ENCODE measurements at regions not wholly inside any gene's neighbourhood (a gene's known extent, or its start where the extent isn't known, plus 50 kb on each side); places are given as distances from the start of the nearest gene placed in this dataset.

DNA sequence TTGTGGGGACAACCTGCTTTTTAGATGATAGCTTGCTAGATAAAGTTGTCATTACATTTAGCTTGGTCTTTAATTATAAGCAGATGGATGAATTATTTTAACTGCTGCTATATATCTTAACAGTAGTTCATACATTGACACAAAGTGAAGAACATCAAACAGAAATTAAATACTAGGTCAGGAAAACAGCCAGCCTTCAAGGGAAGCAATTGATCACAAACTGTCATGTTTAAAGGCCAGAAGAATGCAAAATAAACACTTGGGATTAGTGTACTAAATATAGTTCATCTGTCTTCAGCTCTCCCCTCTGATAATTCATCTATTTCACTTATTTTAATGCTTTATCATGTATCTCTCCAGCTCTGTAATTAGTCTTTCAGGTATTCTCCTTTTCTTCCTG, 225.1 kb upstream of the FERMT1 start:
- no peak overlapping the region for H2BK12ac ChIP-seq (ENCODE audit: low read depth, low read length)
- POLR2A ChIA-PET (ENCODE audit: partially characterized antibody), result no interaction called here
- no peak overlapping the region for H2BK120ac ChIP-seq (replicated peaks; ENCODE audit: low read depth, low read length)
- H3K27ac ChIP-seq (ENCODE audit: low read depth, low read length), result no peak overlapping the region
- no peaks in the 10 kb centered on the region for H3K9me3 ChIP-seq (ENCODE audit: insufficient read depth in 2 of 2, low read depth in 1 of 2, low read length in 1 of 2)
- no peak overlapping the region for H3K56ac ChIP-seq (replicated peaks; ENCODE audit: insufficient read length, low read depth, low read length)
- H2BK20ac ChIP-seq (ENCODE audit: low read length), result no peak overlapping the region
- H4K91ac ChIP-seq (replicated peaks; ENCODE audit: insufficient read length, low read length), result no peak overlapping the region
- no peak overlapping the region for H4K8ac ChIP-seq (ENCODE audit: extremely low read depth, insufficient read depth, low read length)
- H3K27me3 ChIP-seq (replicated peaks in 1 of 4; ENCODE audit: control insufficient read depth in 3 of 4, extremely low read depth in 1 of 4, insufficient read depth in 3 of 4, low read length in 3 of 4), result no peaks in the 10 kb centered on the region
- H3K4me1 ChIP-seq (replicated peaks in 1 of 4; ENCODE audit: control insufficient read depth in 3 of 4, insufficient read depth in 4 of 4, low read length in 3 of 4), result no peaks in the 10 kb centered on the region
- no peaks in the 10 kb centered on the region for H3K23me2 ChIP-seq (ENCODE audit: low read depth, low read length)
- H3K9ac ChIP-seq (replicated peaks in 1 of 4; ENCODE audit: extremely low read depth in 1 of 4, low read depth in 3 of 4, low read length in 3 of 4), result no peak overlapping the region
- H3K4me3 ChIP-seq (ENCODE audit: extremely low read depth in 1 of 4, insufficient read depth in 2 of 4, low read depth in 3 of 4, low read length in 4 of 4), result no peak overlapping the region
- no peak overlapping the region for H2BK15ac ChIP-seq (ENCODE audit: low read length)
- DNase-seq (ENCODE audit: low read depth in 1 of 2, low spot score in 2 of 2), result no peak
- H4K5ac ChIP-seq (ENCODE audit: insufficient read length, low read depth, low read length), result no peak overlapping the region
- H3K14ac ChIP-seq (ENCODE audit: insufficient read length), result no peak overlapping the region
- no peak overlapping the region for H2AFZ ChIP-seq (ENCODE audit: low read length)
- no peak overlapping the region for H3K4ac ChIP-seq (replicated peaks; ENCODE audit: insufficient read length, low read depth, low read length)
- no peaks in the 10 kb centered on the region for H4K20me1 ChIP-seq (replicated peaks in 1 of 2; ENCODE audit: control insufficient read depth in 1 of 2, insufficient read depth in 2 of 2, low read length in 2 of 2)
- H3K36me3 ChIP-seq (ENCODE audit: control insufficient read depth in 2 of 4, insufficient read depth in 4 of 4, low read length in 3 of 4), result no peaks in the 10 kb centered on the region
- CTCF ChIA-PET (ENCODE audit: partially characterized antibody), result no interaction called here
- H3K79me2 ChIP-seq (ENCODE audit: control insufficient read depth in 1 of 2, insufficient read depth in 2 of 2, low read length in 2 of 2), result no peaks in the 10 kb centered on the region
- H3K18ac ChIP-seq (ENCODE audit: extremely low read depth, low read length), result no peak overlapping the region
- no peak overlapping the region for H3K23ac ChIP-seq (ENCODE audit: insufficient read length)
- no peak for FAIRE-seq
- H2AK5ac ChIP-seq (ENCODE audit: low read depth, low read length), result no peak overlapping the region
- H3K4me2 ChIP-seq (ENCODE audit: insufficient read depth in 1 of 2, low read depth in 2 of 2, low read length in 2 of 2), result no peak overlapping the region
- H3K79me1 ChIP-seq (ENCODE audit: low read depth, low read length), result no peaks in the 10 kb centered on the region
- H2BK5ac ChIP-seq (ENCODE audit: low read depth, low read length), result no peak overlapping the region
- TF ChIP-seq SUZ12 (IDR thresholded peaks at IDR 0.05; ENCODE audit: low read length) (no peak), TAF1 (IDR thresholded peaks at IDR 0.05; ENCODE audit: low read depth, low read length) (no peak), USF2 (IDR thresholded peaks at IDR 0.05; ENCODE audit: low read length) (no peak), POLR2A (IDR thresholded peaks at IDR 0.05; ENCODE audit: control extremely low read depth in 1 of 2, low read depth in 2 of 2, low read length in 2 of 2) (no peak), SIX5 (IDR thresholded peaks at IDR 0.05; ENCODE audit: low read depth, low read length) (no peak), BCL11A (IDR thresholded peaks at IDR 0.05; ENCODE audit: low read depth in 2 of 2, low read length in 2 of 2) (no peak), CBX8 (IDR thresholded peaks at IDR 0.05; ENCODE audit: borderline replicate concordance, low read depth, low read length) (no peak), TEAD4 (IDR thresholded peaks at IDR 0.05; ENCODE audit: low read depth, low read length) (no peak), JUN (IDR thresholded peaks at IDR 0.05; ENCODE audit: low read depth, low read length) (no peak), SP1 (IDR thresholded peaks at IDR 0.05; ENCODE audit: low read depth, low read length) (no peak), CHD2 (IDR thresholded peaks at IDR 0.05; ENCODE audit: low read length) (no peak), KDM5A (IDR thresholded peaks at IDR 0.05; ENCODE audit: low read length) (no peak), POU5F1 (IDR thresholded peaks at IDR 0.05; ENCODE audit: low read depth, low read length) (no peak), SRF (IDR thresholded peaks at IDR 0.05; ENCODE audit: low read depth, low read length) (no peak), CHD1 (IDR thresholded peaks at IDR 0.05; ENCODE audit: low read depth, low read length) (no peak), ZNF274 (IDR thresholded peaks at IDR 0.05; ENCODE audit: borderline replicate concordance, extremely low read depth, low read length) (no peak), SAP30 (IDR thresholded peaks at IDR 0.05; ENCODE audit: insufficient read depth, insufficient replicate concordance, low read length) (no peak)
